Peyer's patch (tissue), 4 donors: ENCODE measurements at regions not wholly inside any gene's neighbourhood (a gene's known extent, or its start where the extent isn't known, plus 50 kb on each side); places are given as distances from the start of the nearest gene placed in this dataset.

Source experiments
- CTCF ChIP-seq, 6 experiments: fragments of 450-650 bp in 4 of 6; fragments of 200-600 bp in 2 of 6; sonication (generic) in 1 of 6; IDR thresholded peaks; one replicate each; pipeline ENCODE4 v1.5.1; 2017 to 2019; ENCODE audit warnings: antibody characterized with exemption in 6 of 6, mild to moderate bottlenecking in 3 of 6, moderate library complexity in 1 of 6
- POLR2A ChIP-seq, 2 donors: fragments of 450-650 bp; IDR thresholded peaks; one replicate each; pipeline ENCODE4 v1.5.1; 2017; ENCODE audit warnings: antibody characterized with exemption in 2 of 2, mild to moderate bottlenecking in 2 of 2, moderate library complexity in 2 of 2

DNA sequence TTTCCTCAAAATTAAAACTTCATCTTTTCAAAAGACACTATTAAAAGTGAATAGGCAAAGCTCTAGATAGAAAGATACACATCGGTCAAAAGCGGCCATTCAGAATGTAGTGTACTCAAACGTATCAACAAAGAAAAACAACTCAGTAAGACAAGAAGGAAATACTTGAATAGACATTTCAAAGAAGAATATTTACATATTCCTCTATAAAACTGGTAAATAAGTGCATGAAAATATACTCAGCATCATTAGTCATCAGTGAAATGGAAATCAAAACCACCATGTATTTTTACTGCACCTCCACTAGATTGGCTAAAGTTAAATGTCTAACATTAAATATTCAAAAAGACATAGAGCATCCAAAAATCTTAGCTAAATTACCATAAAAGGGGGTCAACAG lies 551.1 kb upstream of the SORCS1 start:
- TF ChIP-seq CTCF (IDR thresholded peaks at IDR 0.05) = no peak
- no peak for TF ChIP-seq POLR2A (IDR thresholded peaks at IDR 0.05)
